ENCODE measurements at regions not wholly inside any gene's neighbourhood (a gene's known extent, or its start where the extent isn't known, plus 50 kb on each side); places are given as distances from the start of the nearest gene placed in this dataset.

DNA sequence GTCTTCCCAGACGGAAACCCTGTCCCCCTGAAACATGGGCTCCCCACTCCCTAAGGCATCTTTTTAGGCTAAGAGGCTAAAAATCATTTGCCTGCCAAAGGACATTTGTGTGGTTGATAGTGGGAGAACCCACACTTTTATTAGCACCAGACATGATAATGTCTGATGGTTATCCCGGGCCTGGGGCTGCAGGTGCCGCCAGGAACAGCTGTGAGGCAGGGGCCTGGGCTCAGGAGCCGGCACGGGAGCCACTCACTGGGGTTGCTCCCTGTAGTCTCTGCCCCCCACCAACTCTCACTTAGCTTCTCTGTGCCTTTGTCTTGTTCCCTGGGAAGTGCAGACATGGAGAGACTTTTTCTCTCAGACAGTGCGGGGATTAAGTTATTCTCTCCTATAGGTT is 193.6 kb downstream of the GLRX3 start:
- Histone ChIP-seq H3K4me2 (ENCODE audit: low read depth, low read length, poor library complexity, severe bottlenecking) (no peak overlapping the region), H3K4me3 (ENCODE audit: low read length, poor library complexity, severe bottlenecking) (no peak overlapping the region), H3K79me2 (ENCODE audit: insufficient read depth, low read length) (no peaks in the 10 kb centered on the region), H3K9ac (ENCODE audit: low read depth, low read length, poor library complexity, severe bottlenecking) (no peak overlapping the region), H3K27me3 (ENCODE audit: insufficient read depth, low read length, poor library complexity, severe bottlenecking) (no peaks in the 10 kb centered on the region), H2AFZ (ENCODE audit: low read length) (no peak overlapping the region), H3K36me3 (ENCODE audit: insufficient read depth, low read length) (no peaks in the 10 kb centered on the region), H3F3A (ENCODE audit: low read depth) (no peaks in the 10 kb centered on the region), H3K4me1 (ENCODE audit: insufficient read depth, low read length, poor library complexity, severe bottlenecking) (no peaks in the 10 kb centered on the region), H3K9me3 (ENCODE audit: insufficient read depth, low read depth, low read length) (peaks cover 5% of the 10 kb centered on the region; the same call in 1 of the 2 replicates), H4K20me1 (ENCODE audit: insufficient read depth, low read length, poor library complexity, severe bottlenecking) (no peaks in the 10 kb centered on the region), H3K9me2 (replicated peaks; ENCODE audit: low read depth, low read length) (no peaks in the 10 kb centered on the region)
- TF ChIP-seq EZH2phosphoT487 (IDR thresholded peaks at IDR 0.05; ENCODE audit: borderline replicate concordance) = no peak
- TF ChIP-seq, protein P1, sequence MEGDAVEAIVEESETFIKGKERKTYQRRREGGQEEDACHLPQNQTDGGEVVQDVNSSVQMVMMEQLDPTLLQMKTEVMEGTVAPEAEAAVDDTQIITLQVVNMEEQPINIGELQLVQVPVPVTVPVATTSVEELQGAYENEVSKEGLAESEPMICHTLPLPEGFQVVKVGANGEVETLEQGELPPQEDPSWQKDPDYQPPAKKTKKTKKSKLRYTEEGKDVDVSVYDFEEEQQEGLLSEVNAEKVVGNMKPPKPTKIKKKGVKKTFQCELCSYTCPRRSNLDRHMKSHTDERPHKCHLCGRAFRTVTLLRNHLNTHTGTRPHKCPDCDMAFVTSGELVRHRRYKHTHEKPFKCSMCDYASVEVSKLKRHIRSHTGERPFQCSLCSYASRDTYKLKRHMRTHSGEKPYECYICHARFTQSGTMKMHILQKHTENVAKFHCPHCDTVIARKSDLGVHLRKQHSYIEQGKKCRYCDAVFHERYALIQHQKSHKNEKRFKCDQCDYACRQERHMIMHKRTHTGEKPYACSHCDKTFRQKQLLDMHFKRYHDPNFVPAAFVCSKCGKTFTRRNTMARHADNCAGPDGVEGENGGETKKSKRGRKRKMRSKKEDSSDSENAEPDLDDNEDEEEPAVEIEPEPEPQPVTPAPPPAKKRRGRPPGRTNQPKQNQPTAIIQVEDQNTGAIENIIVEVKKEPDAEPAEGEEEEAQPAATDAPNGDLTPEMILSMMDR (conservative IDR thresholded peaks at IDR 0.05; ENCODE audit: low read length) = no peak

DNA sequence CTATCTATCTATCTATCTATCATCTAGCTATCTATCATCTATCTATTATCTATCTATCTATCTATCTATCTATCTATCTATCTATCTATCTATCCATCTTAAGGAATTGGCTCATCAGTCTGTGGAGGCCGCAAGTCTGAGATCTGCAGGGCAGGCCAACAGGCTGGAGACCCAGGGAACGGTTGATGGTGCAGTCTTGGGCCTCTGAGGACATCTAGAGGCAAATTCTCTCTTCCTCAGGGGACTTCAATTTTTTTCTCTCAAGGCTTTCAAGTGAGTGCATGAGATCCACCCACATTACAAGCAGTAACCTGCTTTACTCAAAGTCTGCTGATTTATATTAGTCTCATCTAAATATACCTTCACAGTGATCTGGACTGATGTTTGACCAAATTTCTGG is 197.0 kb downstream of the GLRX3 start:
- H3K4me1 ChIP-seq (ENCODE audit: insufficient read depth, low read length, poor library complexity, severe bottlenecking) = no peaks in the 10 kb centered on the region
- H4K20me1 ChIP-seq (ENCODE audit: insufficient read depth, low read length, poor library complexity, severe bottlenecking) = no peaks in the 10 kb centered on the region
- H3K4me3 ChIP-seq (ENCODE audit: low read length, poor library complexity, severe bottlenecking) = no peak overlapping the region
- no peaks in the 10 kb centered on the region for H3K27me3 ChIP-seq (ENCODE audit: insufficient read depth, low read length, poor library complexity, severe bottlenecking)
- H3K9me3 ChIP-seq (ENCODE audit: insufficient read depth, low read depth, low read length) = peaks cover 5% of the 10 kb centered on the region; the same call in 1 of the 2 replicates
- no peaks in the 10 kb centered on the region for H3K79me2 ChIP-seq (ENCODE audit: insufficient read depth, low read length)
- H3F3A ChIP-seq (ENCODE audit: low read depth) = no peaks in the 10 kb centered on the region
- TF ChIP-seq, protein P1 (conservative IDR thresholded peaks at IDR 0.05; ENCODE audit: low read length) = no peak
- no peak for TF ChIP-seq EZH2phosphoT487 (IDR thresholded peaks at IDR 0.05; ENCODE audit: borderline replicate concordance)
- no peak overlapping the region for H3K9ac ChIP-seq (ENCODE audit: low read depth, low read length, poor library complexity, severe bottlenecking)
- no peaks in the 10 kb centered on the region for H3K9me2 ChIP-seq (replicated peaks; ENCODE audit: low read depth, low read length)
- no peak overlapping the region for H3K4me2 ChIP-seq (ENCODE audit: low read depth, low read length, poor library complexity, severe bottlenecking)
- H3K36me3 ChIP-seq (ENCODE audit: insufficient read depth, low read length) = no peaks in the 10 kb centered on the region
- no peak overlapping the region for H2AFZ ChIP-seq (ENCODE audit: low read length)

DNA sequence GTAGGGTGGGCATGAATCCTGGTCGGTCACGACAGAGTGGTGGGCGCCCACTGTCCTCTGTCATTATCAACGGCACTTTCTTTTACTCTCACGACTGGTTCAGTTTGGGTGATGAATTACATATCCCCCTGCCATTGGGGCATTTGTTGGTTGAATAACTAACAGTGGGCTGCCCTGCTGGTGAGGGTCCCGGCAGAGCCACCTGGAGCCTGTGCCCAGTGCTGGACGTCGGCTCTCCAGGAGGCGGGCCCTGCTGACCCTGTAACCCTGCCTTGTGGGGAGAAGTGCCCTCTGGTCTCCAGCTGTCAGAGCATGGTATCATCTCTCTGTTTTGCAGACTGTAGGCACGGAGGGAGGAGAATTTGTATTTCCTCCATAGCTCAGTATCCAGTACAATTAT is 199.1 kb downstream of the GLRX3 start:
- H3K9ac ChIP-seq (ENCODE audit: low read depth, low read length, poor library complexity, severe bottlenecking) = no peak overlapping the region
- TF ChIP-seq, protein P1 (conservative IDR thresholded peaks at IDR 0.05; ENCODE audit: low read length) = no peak
- no peak for TF ChIP-seq EZH2phosphoT487 (IDR thresholded peaks at IDR 0.05; ENCODE audit: borderline replicate concordance)
- H3K36me3 ChIP-seq (ENCODE audit: insufficient read depth, low read length) = no peaks in the 10 kb centered on the region
- H3K27me3 ChIP-seq (ENCODE audit: insufficient read depth, low read length, poor library complexity, severe bottlenecking) = no peaks in the 10 kb centered on the region
- H3K9me2 ChIP-seq (replicated peaks; ENCODE audit: low read depth, low read length) = no peaks in the 10 kb centered on the region
- no peak overlapping the region for H2AFZ ChIP-seq (ENCODE audit: low read length)
- H3K9me3 ChIP-seq (ENCODE audit: insufficient read depth, low read depth, low read length) = peaks cover 8% of the 10 kb centered on the region; the same call in 1 of the 2 replicates
- no peaks in the 10 kb centered on the region for H3K4me1 ChIP-seq (ENCODE audit: insufficient read depth, low read length, poor library complexity, severe bottlenecking)
- no peaks in the 10 kb centered on the region for H3K79me2 ChIP-seq (ENCODE audit: insufficient read depth, low read length)
- no peak overlapping the region for H3K4me2 ChIP-seq (ENCODE audit: low read depth, low read length, poor library complexity, severe bottlenecking)
- no peaks in the 10 kb centered on the region for H3F3A ChIP-seq (ENCODE audit: low read depth)
- H4K20me1 ChIP-seq (ENCODE audit: insufficient read depth, low read length, poor library complexity, severe bottlenecking) = no peaks in the 10 kb centered on the region
- H3K4me3 ChIP-seq (ENCODE audit: low read length, poor library complexity, severe bottlenecking) = no peak overlapping the region
